Brain microvascular endothelial cell (primary cell): ENCODE measurements at regions not wholly inside any gene's neighbourhood (a gene's known extent, or its start where the extent isn't known, plus 50 kb on each side); places are given as distances from the start of the nearest gene placed in this dataset.

Source experiments
- DNase-seq: peaks from one replicate; pipeline ENCODE4 v3.0.0-alpha.2; 2020
- H3K27ac ChIP-seq: fragments of 250-450 bp; sonication (Bioruptor Pico); 2 replicates; pipeline ENCODE4 v1.5.1; 2020; ENCODE audit warnings: mild to moderate bottlenecking, moderate library complexity
- H3K27me3 ChIP-seq: fragments of 250-450 bp; sonication (Bioruptor Pico); replicated peaks from 2 replicates; pipeline ENCODE4 v1.5.1; 2020; ENCODE audit warnings: mild to moderate bottlenecking
- H3K36me3 ChIP-seq: fragments of 250-450 bp; sonication (Bioruptor Pico); replicated peaks from 2 replicates; pipeline ENCODE4 v1.5.1; 2020; ENCODE audit warnings: mild to moderate bottlenecking
- H3K4me3 ChIP-seq: 2 replicates; pipeline ENCODE4 v1.5.1; 2011; ENCODE audit warnings: low read depth, mild to moderate bottlenecking, control low read depth, low read length, moderate library complexity
- in situ Hi-C: cut with HindIII; loops from 2 replicates; pipeline ENCODE4 v1.10.0; 2017; ENCODE audit warnings: low sequenced_read_pairs, low pct_ligation_motif_present
- TF ChIP-seq, protein P1 (sequence below): IDR thresholded peaks from 2 replicates; pipeline ENCODE4 v1.5.1; 2011; ENCODE audit warnings: low read depth, mild to moderate bottlenecking, moderate library complexity, low read length, control low read depth, inconsistent platforms; ENCODE audit errors: missing control alignments

DNA sequence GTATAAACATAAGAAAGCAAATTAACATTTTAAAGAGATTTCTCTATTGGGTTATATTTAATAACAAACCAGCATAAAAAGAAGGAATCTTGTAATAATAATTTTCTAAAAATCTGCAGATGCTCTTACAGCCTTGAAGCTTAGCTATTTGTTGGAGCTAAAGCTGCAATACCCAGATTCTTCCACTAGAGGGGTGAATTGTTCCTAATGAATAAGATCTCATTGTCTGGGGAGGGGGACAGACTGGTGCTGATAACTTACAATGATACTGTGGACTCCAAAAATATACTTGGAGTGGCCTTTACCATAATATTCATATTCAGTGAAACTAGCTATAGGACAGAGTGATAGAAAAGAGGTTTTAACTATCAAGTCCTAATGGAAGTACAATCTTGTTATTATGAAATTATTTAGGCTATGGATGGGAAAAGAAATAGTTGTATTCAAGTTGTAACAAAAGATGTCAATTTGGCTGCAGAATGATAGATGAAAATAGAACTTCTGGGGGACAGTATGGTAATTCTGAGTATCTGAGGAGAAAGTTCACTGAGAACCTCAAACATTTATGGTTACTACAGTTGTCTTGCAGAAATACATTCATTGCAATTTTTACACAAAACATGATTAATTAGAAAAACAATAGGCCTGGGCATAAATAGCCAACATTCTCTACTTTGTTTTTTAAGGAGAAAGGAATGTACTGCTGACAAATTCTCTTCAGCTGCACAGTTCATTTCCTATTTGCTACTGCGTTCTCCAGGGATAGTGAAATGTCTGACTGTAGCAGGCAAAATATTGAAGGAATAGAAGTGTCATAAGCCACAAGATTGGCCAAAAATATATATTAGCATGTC, 443.3 kb downstream of the GBA3 start:
- Histone ChIP-seq H3K27ac (no peak overlapping the region), H3K36me3 (no peaks in the 10 kb centered on the region), H3K27me3 (no peaks in the 10 kb centered on the region), H3K4me3 (no peak overlapping the region)
- in situ Hi-C loops: no loop called here
- TF ChIP-seq, protein P1, sequence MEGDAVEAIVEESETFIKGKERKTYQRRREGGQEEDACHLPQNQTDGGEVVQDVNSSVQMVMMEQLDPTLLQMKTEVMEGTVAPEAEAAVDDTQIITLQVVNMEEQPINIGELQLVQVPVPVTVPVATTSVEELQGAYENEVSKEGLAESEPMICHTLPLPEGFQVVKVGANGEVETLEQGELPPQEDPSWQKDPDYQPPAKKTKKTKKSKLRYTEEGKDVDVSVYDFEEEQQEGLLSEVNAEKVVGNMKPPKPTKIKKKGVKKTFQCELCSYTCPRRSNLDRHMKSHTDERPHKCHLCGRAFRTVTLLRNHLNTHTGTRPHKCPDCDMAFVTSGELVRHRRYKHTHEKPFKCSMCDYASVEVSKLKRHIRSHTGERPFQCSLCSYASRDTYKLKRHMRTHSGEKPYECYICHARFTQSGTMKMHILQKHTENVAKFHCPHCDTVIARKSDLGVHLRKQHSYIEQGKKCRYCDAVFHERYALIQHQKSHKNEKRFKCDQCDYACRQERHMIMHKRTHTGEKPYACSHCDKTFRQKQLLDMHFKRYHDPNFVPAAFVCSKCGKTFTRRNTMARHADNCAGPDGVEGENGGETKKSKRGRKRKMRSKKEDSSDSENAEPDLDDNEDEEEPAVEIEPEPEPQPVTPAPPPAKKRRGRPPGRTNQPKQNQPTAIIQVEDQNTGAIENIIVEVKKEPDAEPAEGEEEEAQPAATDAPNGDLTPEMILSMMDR: peak; percentile 69
- DNase-seq: peak; percentile 46

DNA sequence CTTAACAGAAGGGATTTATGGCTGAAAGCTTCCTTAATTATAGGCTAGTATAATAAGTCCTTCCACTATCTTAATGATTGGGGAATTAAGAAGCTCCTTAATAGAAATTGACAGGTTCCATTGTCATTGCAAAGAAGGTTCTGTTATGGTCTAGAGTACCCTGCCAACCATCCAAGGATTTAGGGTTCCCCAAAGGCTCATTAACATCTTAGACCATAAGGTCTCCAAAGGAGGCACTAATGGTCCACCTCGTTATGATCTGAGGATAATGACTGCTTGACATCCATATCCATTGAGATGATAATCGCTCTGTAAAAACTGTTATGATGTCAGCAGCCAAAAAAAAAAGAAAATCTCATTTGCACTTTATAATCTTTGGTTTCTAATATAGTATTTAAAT, 441.6 kb downstream of the GBA3 start:
- no peak overlapping the region for H3K4me3 ChIP-seq
- in situ Hi-C loops: no loop called here
- H3K36me3 ChIP-seq: no peaks in the 10 kb centered on the region
- TF ChIP-seq, protein P1: no peak
- DNase-seq: no peak
- H3K27me3 ChIP-seq: no peaks in the 10 kb centered on the region
- H3K27ac ChIP-seq: no peak overlapping the region

DNA sequence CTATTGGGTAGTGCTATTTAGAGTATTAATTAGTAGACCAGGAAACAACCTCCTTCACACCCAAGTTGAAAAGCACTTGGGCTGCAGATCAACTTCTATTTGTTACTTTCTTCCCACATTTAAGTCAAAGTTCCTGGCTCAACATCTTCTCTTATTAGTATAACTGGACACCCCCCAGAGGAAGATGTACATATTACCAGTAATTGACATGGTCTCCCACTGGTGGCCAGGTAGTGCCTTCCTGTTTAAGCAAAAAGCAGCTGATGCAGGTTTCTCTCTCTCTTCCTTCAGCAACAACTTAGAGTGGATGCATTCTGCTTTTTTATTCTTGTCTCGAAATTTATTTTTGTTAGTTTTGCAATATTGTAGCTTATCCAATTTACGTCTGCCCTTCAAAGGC, 438.1 kb downstream of the GBA3 start:
- TF ChIP-seq, protein P1: no peak
- H3K36me3 ChIP-seq: no peaks in the 10 kb centered on the region
- DNase-seq: no peak
- H3K4me3 ChIP-seq: no peak overlapping the region
- H3K27me3 ChIP-seq: no peaks in the 10 kb centered on the region
- in situ Hi-C loops: no loop called here
- no peak overlapping the region for H3K27ac ChIP-seq

DNA sequence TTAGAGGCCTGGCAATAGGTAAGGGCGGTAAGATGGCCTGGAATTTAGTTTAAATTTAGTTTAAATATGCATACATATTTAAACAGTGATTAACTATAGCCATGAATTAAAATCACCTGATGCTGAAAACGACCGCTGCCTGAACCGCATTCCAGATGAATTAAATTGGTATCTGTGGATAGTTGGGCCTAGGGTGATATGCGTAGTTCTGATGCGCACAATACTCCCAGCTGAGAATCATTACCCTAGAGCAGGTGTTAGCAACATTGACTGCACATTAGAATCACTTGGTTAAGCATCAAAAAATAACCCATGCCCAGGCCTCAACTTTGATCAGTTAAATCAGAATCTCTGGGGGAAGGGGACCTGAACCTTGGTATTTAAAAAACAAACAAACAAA, 432.4 kb downstream of the GBA3 start:
- no peak overlapping the region for H3K4me3 ChIP-seq
- no peak for DNase-seq
- H3K27ac ChIP-seq: no peak overlapping the region
- TF ChIP-seq, protein P1: no peak
- H3K27me3 ChIP-seq: no peaks in the 10 kb centered on the region
- H3K36me3 ChIP-seq: no peaks in the 10 kb centered on the region
- in situ Hi-C loops: no loop called here

DNA sequence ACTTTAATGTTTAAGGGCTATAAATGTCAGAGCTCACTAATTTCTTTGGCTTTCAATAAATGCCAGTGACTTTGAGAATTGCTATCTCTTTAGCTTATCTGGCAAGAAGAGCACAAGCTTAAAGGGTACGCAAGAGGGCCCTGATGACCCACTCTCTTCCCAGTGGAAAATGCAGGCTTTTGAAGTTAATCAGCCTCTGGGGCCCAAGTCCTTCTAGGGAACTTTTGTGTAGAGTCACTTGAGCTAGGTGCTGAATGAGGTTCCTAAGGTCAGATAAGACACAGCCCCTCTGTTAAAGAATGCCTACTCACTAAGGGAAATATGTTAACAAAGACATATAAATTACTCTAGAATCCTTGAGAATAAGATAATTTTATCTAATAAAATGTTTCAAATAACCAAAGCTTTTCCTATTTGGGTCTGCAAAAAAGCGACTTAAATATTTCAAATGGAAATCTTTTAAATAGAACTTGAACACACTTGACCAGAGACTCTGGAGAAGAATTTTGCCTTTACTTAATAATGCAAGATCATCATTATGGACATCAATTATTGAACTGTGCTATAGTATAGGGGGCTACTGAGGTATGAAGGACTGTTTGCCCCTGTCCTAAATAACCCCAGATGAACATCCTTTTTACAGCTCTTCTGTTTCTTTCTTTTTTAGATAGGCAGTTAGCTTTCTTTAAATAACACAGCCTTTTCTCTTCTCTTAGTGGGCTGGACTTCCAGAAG, 430.1 kb downstream of the GBA3 start:
- in situ Hi-C loops: no loop called here
- no peaks in the 10 kb centered on the region for H3K36me3 ChIP-seq
- no peak overlapping the region for H3K4me3 ChIP-seq
- H3K27ac ChIP-seq: no peak overlapping the region
- TF ChIP-seq, protein P1: no peak
- DNase-seq: no peak
- no peaks in the 10 kb centered on the region for H3K27me3 ChIP-seq
